COLO829 (cell line): ENCODE measurements at regions not wholly inside any gene's neighbourhood (a gene's known extent, or its start where the extent isn't known, plus 50 kb on each side); places are given as distances from the start of the nearest gene placed in this dataset.
A peak's percentile ranks its signal among the peaks of the same experiment; 100 is the strongest.

ENCODE experiments used
- DNase-seq: peaks from one replicate; pipeline ENCODE4 v3.0.0; 2012; ENCODE audit warnings: low spot score

DNA sequence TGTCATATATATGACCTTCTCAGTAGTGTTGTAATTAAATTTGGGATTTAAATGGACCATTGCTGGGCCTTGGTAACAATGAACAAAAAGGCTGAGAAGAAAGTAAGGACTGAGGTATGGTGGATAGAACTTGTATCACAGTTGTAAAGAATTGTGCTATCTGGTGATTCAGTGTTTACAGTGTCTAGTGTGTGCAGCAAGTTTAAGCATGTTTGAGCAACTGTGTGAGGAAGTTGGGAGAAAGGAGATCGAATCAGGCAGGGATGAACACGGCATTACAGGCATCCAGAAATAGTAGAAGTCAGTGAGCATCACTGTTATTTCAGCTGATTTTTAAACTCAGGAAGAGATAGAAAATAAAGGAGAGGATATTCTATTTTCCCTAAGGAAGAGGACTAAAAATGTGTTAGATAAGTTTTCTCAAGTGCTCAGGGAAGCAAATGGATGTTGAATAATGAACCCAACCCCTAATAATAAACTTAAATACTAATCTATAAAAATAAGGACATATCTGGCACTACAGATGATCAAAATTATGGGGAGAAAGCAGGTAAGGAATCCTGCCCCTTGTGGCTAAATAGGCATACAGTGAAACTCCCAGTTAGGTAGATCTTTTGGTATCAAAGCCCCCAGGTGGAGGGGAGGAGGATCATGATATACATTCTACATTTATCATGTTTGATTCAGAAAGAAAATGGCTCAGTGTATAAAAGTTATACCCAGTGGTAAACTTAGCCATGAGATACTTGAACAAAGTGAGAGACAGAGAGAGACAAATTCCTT lies 361.0 kb upstream of the ANO3 start:
- DNase-seq, result no peak

DNA sequence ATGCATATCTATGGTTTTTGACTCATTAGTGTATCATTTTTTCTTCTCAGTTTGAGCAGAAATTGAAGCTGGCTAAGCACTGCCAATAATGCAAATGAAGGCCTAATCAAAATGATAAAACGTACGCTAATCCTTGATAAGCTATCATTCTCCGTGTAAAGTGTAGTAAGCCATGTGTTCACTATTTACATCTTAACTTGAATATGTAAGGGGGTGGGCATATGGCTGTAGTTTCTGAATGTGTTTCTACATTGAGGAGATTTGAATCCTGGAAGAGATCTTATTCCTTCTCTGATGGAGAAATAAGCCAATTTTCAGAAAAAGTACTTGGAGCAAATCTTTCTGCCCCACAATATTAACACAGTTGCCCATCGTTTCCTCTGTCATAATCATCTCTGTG lies 351.8 kb upstream of the ANO3 start:
- no peak for DNase-seq

DNA sequence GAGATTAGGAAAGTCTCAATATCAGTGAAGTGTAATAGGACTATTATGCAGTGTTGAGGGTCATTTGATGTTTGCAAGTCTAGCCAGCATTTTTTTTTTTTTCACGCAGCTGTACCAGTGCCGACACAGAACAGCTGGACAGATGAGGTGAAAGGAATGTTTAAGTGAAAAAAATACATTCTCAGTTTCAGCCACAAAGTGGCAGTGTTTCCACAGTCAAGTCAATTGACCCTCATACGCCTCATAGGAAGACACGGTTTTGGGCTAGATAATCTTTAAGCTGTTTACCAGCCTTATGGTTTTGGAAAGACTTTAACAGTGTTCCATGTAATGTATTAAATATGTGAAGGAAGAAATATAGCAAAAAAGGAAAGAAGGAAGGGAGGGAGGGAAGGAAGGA lies 349.9 kb upstream of the ANO3 start:
- DNase-seq, result peak; percentile 35

DNA sequence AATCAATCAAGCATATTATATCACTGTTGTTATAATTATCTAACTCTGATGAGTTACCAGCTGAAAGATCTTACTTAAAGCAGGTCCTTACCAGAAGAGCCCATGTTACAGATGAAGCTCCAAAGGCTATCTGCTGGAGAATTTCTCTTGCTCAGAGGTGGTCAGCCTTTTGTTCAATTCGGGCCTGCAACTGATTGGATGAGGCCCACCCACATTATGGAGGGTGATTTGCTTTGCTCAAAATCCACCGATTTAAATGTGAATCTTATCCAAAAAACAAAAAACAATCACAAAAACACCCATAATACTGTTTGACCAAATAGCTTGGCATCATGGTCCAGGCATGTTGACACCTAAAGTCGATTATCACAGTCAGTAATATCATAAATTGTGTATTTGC lies 348.6 kb upstream of the ANO3 start:
- DNase-seq, result no peak

DNA sequence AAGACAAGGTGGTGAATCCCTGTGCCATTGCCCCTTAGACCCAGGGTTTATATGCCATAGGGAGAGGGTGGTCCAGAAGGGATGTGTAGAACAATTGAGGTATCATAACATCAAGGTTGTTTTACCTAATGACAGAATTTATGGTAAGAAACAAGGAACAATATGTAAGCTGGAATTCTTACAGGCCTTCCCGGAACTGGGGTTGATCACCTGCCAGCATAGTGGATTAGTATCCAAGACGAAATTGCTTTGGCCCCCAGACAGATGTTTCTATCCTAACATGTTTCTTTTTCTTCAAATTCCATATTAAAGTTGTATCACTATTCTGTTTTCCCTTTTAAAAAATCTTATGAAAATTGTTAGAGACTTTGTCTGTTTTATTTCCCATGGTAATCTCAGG lies 343.8 kb upstream of the ANO3 start:
- DNase-seq, result no peak

DNA sequence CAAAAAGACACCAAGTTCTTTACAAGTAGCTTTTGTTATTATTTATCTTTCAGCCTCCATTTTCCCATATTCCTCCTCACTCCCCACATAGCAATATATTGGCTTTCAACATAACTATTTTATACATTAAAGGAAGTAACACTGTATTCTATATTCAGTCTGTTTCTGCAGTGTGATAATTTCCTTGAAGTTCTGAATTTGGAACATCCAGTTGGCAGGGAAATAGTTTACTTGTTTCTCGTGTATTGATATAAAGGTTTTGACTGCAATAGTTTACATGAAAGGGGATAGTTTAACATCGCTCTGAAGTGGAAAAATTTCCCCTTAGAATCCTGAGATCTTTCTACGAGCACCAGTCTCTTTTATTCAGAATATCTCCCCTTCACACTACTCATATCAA lies 341.5 kb upstream of the ANO3 start:
- no peak for DNase-seq

DNA sequence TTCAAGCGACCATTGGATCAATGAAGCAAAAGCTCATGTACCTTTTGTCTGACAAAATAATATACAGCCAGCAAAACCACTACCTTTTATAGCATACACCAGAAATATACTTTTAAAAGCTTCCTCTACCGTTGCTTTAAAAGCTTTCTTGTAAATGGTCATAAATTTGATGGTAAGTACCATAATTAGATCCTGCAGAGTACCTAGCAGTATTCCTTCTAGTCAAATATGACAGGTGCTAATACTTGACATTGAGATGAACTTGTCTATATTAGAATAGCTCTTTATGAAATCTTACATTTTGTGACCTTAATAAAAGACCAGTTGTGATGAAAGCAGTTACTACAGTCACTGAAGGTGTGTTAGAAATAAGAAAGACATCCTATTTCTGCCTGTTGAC lies 340.5 kb upstream of the ANO3 start:
- no peak for DNase-seq

DNA sequence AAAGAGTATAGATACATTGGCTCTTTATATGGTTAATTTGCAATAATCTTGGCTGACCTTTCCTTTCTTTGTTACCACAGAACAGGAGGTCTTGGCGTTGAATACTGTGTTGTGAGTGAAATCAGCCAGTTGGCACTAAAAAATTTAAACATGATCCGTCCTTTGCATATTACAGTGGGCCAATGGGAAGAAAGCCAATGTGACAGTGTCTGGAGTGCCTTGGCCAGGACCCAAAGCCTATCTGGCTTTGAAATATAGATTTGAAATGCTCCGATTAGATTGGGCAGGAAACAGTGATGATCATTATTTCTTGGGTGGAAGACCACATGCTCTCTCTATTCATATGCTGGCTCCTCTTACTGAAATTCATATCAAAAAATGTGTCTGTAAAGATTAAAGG lies 339.6 kb upstream of the ANO3 start:
- no peak for DNase-seq

DNA sequence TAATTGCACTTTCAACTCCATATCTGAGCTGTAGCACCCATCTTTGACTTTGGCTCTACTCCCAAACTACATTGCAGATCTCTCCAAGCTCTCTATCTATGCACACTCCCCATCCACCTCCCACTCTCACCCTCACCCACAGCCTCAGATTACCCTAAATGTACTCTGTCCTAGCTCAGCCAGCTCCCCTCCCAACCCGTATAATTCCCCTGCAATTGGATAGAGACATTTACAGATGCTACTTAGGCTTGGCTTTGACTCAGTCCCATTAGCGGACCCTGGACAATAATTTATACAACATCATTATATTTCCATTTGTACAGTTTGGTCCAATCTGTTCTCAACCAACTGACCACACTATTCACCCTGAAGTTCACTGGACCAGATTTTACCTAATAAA lies 338.9 kb upstream of the ANO3 start:
- no peak for DNase-seq

DNA sequence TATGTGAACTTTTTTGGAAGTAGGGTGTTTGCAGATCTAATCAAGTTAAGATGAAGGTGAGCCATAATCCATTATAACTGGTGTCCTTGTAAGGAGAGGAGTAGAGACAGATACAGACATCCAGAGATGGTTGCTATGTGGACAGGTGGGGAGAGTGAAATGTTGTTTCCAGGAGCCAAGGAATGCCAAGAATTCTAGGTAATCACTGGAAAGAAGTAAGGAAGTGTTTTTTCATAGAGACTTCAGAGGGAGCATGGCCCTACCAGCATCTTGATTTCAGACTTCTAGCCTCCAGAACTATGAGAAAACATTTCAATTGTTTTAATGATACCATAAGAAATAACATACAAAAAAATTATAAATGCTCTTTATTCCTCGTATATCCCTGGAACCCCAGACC lies 320.5 kb upstream of the ANO3 start:
- no peak for DNase-seq

DNA sequence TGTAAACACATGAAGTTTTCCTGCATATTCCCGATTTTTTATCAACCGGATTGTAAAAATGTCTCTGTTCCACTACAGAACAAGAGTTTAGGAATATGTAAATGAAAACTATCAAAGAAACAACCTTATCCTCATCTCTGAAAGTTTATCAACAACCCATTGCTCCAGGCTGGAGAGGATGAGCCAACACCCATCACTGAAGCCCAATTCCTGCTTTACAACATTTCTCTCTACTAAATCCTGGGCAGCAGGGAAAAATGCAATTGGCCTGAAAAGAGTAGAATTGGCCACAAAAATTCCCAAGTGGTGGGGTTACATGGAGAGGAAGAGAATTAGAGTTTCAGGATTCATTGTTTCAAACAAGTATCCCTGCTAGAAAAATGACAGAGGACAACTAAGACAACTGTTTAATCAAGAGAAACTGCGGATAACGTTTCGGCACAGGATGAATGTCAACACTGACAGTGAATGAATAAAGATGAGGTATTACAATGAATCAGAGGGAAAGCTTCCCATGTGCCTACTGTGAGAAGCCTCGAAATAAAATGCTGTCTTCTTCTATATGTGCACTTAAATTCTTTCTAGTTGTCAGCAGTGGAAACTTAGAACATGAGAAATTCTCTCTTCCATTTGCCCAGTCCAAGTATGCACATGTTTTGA lies 317.3 kb upstream of the ANO3 start:
- no peak for DNase-seq

DNA sequence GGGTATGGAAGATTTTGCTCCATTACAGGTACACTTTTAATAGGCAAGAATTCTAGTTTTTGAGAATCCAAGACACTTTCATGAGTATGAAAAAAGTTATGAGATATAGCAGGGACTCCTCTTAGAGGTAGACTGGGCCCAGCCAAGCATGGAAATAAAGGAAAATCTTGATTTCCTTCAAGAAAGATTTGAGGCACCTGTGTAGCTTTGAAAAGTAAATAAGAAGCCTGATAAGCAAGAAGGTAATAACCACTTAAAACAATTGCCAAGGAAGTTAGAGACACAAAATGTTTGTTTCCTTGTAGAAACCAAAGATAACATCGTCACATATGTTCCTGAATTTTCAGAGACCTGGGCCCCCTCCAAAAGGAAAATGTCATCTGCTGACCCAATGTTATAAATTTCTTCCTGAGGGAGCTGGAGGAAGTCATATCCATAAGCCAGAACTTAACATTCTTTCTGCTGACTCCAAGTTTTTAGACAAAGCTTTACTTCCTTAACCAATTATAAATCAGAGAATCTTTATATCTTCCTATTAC lies 314.5 kb upstream of the ANO3 start:
- DNase-seq, result no peak

DNA sequence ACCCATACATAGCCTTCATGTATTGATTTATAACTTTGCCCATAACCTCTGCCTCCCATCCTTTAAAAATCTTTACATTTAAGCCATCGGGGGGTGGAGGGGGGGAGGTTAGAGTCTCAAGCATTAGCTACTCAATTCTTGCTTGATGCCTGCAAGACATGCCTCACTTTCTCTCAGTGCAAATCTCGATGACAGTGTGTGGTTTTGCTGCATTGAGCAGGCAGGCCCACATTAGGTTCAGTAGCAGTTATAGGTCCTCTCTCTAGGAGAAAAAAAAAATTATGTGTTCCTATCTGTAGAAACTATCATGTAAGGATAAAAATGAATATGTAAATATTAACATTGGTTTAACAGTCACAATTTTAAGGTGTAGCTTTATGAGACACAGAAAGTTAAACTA lies 314.0 kb upstream of the ANO3 start:
- DNase-seq, result no peak

DNA sequence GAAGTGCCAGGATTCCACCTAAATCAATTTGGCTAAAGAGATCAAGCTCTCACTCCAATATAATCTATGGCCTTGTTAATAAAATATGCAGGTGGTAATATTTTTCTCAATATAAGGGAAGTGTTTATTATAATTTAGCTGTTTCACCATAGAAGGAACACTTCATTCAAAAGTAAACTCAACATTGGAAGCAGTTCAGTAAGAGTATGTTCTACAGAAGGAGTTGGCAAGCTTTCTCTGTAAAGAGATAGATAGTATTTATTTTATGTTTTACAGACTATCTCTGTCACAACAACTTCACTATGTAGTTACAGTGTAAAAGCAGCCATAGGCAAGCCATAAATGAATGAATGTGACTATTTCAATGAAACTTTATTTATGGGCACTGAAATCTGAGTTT lies 313.6 kb upstream of the ANO3 start:
- DNase-seq, result no peak

DNA sequence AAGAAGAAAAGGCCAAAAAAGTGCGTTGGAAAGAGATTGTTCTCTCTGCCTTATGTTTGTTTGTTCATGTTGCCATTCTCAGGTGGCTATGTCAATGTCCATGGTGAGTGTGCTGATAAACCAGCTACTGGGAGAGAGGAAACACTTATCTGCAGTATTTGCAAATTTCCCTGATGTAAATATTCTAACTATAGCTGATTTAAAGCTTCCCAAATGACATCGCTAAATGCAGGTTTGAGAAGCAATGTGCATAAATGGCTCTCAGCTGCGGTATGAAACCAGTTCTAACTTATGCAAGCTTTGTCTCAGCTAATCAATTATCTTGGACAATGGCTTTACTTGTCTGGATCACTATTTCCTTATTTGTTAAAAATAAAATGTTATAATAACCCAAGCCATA lies 312.5 kb upstream of the ANO3 start:
- DNase-seq, result no peak

DNA sequence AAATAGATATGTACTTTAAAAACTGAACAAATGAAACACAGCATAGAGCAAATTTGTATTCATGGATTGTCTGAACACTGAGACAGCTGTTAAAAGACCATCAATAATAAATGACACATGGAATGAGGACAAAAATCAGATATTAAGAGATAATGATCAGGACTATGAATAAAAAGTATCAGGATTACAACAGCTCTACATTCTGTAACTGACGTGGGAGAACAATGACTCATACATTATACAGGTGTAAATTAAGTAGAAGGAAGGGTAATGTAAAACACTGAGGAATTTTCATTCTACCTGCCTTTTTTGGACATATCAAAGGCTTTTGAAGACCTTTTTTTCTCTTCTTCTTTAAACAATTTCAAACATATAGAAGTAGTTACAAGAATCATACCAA lies 310.9 kb upstream of the ANO3 start:
- DNase-seq, result no peak

DNA sequence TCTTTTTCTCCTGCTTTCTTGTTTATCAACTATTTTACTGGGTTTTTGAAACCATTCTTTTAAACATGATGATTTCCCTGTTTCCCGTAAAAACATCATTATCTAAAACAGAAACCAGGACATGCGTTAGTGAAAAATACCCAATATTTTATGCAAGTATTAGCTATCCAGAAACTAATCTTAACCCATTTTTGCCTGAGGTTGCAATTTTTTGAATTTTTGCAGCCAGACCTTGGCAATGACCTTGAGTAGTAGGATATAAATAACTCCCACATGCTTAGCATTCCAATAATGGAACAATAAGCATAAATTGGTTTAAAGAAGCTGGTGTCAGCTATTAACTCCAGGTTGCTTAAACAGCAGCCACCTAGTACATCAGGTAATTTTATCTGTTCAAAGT lies 308.9 kb upstream of the ANO3 start:
- no peak for DNase-seq

DNA sequence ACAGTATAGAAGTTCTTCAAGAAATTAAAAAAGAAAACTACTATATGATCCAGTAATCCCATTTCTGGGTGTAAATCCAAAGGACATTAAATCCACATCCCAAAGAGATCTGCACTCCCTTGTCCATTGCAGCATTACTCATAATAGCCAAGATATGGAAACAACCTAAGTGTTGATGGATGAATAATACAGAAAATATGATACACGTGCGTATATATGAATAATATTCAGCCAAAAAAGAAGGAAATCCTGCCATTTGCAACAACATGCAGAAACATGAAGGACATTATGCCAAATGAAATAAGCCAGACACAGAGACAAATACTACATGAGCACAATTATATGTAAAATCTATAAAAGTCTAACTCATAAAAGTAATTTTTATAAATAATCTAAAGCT lies 306.3 kb upstream of the ANO3 start:
- DNase-seq, result no peak

DNA sequence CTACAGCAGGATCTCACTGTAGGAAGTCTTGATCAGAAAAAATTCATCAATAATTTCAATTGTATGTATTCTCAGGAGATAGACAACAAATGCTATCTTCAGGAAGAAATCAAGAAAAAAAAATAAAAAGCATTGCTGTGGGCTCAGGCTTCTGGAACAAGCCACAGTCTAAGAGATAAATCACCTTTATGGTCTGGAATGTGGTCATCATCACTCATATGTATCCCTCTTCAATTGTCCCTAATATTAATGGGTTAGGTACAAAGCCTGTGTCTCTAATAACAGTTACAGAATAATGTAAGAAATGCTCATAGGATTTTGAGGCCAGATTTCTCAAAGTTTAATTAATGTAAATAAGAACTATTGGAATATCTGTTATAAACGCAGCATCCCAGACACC lies 305.9 kb upstream of the ANO3 start:
- DNase-seq, result no peak

DNA sequence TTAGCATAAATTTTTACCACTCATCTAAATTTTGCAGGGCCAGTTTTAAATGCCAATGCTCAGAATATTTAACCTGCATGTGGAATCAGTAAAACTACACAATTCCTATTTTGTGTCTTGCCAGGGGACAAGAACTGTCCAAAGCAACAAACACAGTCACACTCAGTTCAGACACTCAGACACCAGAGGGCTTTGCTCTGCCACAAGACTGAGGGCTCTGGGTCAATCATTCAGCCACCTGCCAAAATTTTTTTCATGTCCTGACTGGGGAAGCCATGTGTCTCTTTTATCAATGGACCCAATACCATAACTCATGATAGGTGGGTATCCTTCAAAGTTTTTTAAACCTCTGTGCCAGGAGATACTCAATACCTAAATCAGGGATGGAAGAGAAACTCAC lies 304.0 kb upstream of the ANO3 start:
- no peak for DNase-seq

DNA sequence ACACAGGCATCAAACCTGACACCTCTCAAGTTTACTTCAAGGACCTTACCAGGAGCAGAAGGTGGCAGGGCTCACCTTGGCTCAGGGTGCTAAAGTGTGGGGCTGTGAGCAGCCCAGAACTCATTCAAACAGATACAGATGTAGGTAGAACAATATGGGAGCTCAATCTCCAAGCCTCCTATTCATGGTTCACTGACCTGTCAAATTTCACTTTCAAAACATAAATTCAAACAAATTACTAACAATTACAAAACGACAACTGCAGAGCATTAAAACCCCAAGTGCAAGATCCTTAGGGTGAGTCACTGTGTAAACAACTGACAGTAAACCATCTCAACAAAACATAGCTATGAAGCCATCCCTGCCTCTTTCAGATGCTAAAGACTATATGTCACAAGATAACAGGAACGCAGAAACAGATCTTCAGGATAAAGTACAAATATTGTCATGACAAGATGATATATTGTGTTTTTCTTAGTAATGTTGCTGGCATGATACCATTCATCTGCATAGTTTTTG lies 303.5 kb upstream of the ANO3 start:
- DNase-seq, result no peak

DNA sequence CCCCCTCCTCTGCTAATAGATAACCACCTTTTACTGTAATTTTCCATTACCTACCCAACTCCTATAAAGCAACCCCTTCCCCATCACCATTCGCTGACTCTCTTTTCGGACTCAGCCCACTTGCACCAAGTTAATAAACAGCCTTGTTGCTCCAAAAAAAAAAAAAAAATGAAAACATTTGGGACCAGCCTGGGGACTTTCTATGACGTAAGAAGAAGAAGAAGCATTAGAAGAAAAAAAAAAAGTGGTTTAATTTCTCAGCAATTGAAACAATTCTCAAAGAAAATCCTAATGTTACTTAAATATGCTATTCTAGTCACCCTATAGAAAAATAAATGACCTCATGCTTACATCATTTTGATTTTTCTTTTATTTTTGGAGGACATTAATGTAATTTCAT lies 301.5 kb upstream of the ANO3 start:
- no peak for DNase-seq

DNA sequence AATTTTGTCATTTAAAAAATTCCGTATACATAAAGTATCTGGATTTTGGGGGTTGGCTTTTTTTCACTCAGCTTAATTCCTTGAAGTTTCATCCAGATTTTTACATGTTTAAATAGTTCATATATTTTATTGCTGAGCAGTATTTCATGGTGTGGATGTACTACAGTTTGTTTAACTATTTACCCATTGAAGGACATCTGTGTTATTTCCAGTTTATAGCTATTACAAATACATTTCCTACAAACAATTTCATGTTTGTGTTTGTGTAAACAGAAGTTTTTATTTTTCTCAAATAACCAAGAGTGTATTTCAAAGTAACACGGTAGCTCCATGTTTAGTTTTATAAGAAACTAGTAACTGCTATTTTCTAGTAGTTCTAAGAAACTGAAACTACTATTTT lies 299.7 kb upstream of the ANO3 start:
- DNase-seq, result no peak

DNA sequence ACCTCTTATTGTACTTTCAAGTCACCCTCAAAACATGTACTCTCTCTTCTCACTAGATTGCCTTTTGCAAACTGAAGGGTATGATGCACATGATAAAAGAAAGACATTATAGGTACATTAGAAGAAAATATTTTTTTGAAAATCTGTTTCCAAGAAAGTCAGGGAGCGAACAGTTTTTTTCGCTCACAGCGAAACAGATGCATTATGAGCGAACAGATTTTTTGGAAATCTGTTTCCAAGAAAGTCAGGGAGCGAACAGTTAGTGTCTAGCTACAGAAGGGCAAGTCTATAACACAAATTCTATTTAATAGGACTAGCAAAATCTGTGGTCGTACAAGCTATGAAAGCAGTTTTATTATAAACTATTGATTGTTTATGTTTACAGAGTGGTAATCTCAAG lies 296.2 kb upstream of the ANO3 start:
- no peak for DNase-seq
